ENCODE measurements at regions not wholly inside any gene's neighbourhood (a gene's known extent, or its start where the extent isn't known, plus 50 kb on each side); places are given as distances from the start of the nearest gene placed in this dataset.

- no peak for DNase-seq
These were observed 164.2 kb upstream of the POU3F2 start for GRCh38 chr6:98670045-98670746.

GRCh38 chr6:98672681-98673475 lies 161.5 kb upstream of the POU3F2 start:
- no peak for DNase-seq

GRCh38 chr6:98678481-98678880 lies 155.9 kb upstream of the POU3F2 start:
- DNase-seq, result no peak

- no peak for DNase-seq
These were observed 148.3 kb upstream of the POU3F2 start for GRCh38 chr6:98686008-98686601.

DNA sequence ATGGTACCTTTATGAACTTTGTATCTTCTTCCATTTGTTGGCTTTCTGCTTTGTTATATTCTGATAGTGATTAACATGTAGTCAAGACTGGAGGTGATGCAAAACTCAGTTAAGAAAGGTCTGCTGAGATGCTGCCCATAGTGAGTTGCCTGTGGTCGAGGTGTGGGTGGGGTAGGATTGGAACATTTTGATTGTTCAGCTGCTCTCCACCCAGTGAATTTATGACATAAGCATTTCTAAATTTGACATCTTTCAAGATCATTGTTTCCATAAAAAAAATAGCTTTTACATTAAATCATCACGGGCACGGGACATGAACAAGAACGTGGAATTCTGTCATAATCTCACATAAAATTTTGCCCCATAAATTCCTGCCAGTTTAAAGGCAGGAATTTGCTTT lies 146.6 kb upstream of the POU3F2 start:
- no peak for DNase-seq

DNA sequence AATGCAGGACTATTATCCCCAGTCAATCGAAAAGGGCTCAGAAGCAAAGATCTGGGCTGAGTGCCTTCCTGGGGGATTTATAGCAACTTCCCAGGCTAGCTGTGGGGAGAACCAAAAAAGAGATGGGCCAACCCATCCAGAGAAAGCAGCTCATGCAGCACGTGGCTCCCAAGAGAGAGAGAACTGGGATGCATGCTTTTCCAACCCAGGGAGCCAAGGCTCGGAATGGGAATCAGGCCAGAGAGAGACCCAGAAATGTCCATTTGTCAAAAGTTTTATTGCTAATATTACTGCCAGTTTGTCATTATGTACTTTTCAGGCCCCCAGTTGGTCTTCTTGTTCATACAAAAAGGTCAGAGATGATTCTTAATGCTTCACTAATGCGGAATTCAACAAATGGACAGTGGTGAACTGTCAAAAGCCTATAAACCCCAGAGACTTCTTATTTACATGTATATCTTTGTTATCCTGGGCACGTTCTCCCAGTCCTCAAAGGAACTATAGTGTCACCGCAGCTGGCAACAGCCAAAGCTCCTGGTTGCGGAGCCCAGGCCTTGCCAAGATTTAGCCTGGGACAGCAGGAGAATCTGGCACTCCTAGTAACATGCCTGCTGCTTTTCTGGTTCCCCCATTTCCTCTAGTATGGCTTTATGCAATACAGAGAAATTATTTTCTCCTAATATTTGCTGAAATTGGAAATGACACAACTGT lies 139.1 kb upstream of the POU3F2 start:
- no peak for DNase-seq

DNA sequence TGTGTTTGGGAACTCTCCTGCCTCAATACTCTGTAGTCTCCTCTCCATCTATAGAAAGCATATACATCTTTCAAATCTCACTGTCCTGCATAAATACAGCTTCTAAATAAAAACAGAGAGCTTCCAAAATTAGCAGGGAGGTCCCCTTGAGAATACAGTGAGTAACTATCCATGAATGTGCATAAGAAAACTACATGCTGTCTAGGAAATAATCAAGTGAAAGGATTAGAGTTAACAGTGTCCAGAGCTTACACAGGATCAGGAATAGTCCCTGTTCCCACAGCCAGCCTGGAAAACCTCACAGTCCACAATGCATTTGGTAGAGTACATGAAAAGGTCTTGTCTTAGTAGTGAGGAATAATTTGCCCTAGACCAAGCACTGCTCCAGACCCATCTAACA lies 123.0 kb upstream of the POU3F2 start:
- no peak for DNase-seq

GRCh38 chr6:98716341-98716740 lies 118.0 kb upstream of the POU3F2 start:
- DNase-seq, result no peak

DNA sequence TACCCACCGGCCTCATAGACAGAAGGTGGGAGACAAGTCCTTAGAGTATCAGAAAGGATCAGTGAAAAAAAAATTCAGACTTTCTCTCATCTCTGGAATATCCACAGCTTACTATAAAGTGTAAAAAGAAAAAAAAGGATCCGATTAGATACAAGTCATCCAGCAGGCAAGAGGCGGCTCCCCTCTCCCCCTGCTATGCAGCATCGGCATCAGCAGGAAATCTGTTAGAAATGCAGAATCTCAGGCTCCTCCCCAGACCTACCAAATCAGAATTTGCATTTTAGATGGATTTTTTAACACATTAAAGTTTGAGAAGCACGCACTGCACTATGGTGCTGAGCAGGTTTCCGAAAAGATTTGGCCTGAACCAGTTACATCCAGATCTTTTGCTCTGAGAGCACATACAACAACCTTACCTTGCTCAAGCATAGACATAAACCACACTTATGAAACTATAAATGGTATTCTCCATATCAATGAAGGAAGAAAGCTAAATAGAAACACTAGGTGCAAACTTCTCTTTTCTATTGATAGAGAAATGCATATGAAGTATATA lies 117.0 kb upstream of the POU3F2 start:
- no peak for DNase-seq

DNA sequence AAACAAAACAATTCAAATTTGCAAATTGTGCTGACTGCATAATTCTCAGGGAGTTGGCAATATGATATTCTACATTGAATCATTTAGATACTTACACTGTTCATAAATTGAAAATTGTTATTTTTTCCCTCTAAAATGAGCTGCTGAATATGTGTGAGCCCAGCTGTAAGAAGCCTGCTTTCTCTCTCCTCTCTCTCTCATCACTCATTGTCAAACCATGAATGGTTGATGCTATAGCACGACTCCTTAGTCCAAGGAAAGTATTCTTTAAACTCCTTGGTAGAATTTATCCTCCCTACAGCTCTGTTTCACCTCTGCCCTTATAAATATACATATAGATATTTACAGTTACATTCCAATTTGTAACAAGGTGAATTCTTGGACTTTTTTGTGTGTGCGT lies 116.4 kb upstream of the POU3F2 start:
- no peak for DNase-seq

GRCh38 chr6:98724537-98724936 lies 109.8 kb upstream of the POU3F2 start:
- no peak for DNase-seq

DNA sequence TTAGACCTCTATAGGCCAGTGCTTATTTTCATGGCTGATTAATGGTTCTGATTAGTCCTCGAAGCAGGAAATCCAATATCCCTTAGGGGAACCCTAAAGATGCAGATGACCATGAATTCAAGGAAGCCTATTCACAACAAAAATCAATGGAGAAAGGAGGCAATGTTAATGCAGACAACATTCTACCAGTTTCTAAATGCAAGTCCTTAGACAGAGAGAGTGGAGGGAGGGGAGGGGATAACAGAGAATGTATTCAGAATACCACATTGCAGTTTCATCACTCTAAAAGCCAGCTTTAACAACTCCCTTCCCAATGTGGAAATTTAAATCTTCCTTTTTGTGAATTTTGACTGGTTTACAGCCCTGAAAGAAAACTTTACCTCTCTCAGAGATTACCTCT lies 87.1 kb upstream of the POU3F2 start:
- DNase-seq, result no peak

GRCh38 chr6:98747960-98748359 lies 86.4 kb upstream of the POU3F2 start:
- DNase-seq, result no peak

DNA sequence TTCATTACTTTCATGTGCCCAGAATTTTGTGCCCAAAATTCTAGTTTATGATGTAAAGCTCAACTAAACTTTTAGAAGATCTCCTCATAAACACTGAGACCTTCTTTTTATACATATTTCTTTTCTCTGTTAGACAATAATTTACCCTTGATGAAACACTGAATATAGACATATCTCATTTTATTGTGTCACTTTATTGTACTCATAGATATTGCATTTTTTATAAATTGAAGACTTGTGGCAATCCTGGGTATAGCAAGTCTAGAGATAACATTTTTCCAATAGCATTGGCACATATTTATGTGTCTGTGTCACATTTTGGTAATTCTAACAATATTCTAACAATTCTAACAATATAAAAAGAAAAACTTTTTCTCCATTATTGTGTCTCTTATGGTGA lies 74.9 kb upstream of the POU3F2 start:
- DNase-seq, result no peak

GRCh38 chr6:98764373-98764911 lies 69.9 kb upstream of the POU3F2 start:
- DNase-seq, result no peak

GRCh38 chr6:98769546-98769945 lies 64.8 kb upstream of the POU3F2 start:
- no peak for DNase-seq

GRCh38 chr6:98775205-98775604 lies 59.2 kb upstream of the POU3F2 start:
- no peak for DNase-seq

DNA sequence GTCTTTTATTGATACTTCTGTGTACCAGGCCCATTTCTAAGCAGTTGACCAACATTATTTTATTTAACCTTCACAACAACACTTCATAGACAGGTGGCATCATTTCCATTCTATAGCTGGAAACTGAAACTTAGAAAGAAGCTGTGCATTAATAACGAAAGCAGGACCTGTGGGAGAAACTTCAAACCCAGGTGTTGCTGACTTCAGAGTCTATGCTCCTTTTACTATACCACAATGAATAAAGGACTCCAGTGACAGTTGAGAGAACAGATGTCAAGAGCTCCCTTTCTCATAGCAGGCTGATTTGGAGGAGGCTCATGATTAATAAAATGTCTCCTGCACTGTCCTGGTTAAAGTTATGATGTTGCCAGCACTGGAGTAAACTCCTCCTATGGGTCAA lies 56.6 kb upstream of the POU3F2 start:
- DNase-seq, result no peak

DNA sequence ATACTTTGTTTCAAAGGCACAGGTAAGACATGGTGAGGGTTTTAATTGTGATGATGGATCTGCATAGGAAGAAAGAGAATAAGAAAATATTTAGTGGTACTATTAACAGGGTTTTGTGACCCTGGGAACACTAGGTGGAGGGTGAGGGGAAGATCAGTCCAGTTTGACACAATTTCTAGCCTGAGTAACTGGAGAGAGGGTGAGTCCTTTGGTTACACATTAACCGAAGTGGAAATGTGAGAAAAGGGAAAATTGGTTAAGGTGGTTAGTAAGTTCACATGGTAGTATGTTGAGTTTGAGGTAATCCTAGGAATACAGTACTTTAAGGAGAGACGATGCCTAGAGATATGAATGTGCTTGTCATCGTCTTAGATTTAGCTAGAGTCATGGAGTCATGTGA lies 54.8 kb upstream of the POU3F2 start:
- DNase-seq, result no peak

DNA sequence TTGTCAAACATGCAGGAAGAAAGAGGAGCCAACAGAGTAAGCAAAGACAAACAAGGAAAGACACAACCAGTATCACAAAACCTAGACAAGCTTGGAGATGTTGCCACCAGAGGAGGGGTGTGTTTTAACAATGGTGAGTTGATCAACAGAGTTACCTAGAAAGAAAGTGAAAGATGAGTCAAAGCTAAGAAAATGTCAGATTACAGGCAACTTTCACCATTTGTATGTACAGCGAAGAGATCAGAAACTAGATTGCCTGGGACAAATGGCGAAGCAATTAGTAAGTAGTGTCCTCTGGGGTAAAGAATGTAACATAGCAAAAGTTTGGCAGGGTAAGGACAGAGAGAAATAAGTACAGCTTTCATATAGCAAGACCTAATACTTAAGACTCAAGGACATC lies 51.6 kb upstream of the POU3F2 start:
- DNase-seq, result no peak

DNA sequence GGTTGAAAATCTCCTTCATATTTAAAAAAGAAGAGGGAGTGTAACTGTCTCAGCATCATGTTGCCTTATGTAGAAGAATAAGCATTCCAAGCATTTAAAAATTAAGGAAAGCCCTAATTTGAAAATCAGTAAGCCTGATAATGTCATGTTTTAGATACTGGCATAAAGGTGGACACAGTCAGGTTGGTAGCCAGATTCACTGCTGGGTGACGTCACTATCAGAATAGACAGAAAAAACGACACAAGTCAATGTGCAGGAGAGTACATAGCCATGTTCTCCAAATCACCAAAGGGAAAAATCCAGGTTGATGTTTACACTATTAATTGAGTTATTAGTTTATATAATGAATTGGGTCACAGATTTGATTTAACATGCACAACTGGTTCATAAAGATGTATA lies 50.8 kb upstream of the POU3F2 start:
- no peak for DNase-seq
